ENCODE measurements at regions not wholly inside any gene's neighbourhood (a gene's known extent, or its start where the extent isn't known, plus 50 kb on each side); places are given as distances from the start of the nearest gene placed in this dataset.

GRCh38 chr18:56065086-56065485 is 477.1 kb upstream of the TCF4 start:
- H2BK120ac ChIP-seq (replicated peaks; ENCODE audit: low read depth, low read length), result no peak overlapping the region
- H3K79me1 ChIP-seq (ENCODE audit: low read depth, low read length), result no peaks in the 10 kb centered on the region
- no peak overlapping the region for H3K4me3 ChIP-seq (ENCODE audit: extremely low read depth in 1 of 4, insufficient read depth in 2 of 4, low read depth in 3 of 4, low read length in 4 of 4)
- no peak overlapping the region for H4K8ac ChIP-seq (ENCODE audit: extremely low read depth, insufficient read depth, low read length)
- WGBS, 2 experiments (ENCODE audit: extremely low coverage in 1 of 2, insufficient coverage in 1 of 2, insufficient read length in 1 of 2, insufficient replicate concordance in 2 of 2, low coverage in 1 of 2, low lambda C conversion rate in 2 of 2, missing lambda C conversion rate in 1 of 2), result 65% methylated on average over 3 of the region's 3 CpGs; no CpG with 5 or more reads in 1 of the 2 experiments
- H3K18ac ChIP-seq (ENCODE audit: extremely low read depth, low read length), result no peak overlapping the region
- H3K4me2 ChIP-seq (ENCODE audit: insufficient read depth in 1 of 2, low read depth in 2 of 2, low read length in 2 of 2), result no peak overlapping the region
- DNase-seq (ENCODE audit: low read depth in 1 of 2, low spot score in 2 of 2) (no peak), FAIRE-seq (no peak)
- no peaks in the 10 kb centered on the region for H3K9me3 ChIP-seq (ENCODE audit: insufficient read depth in 2 of 2, low read depth in 1 of 2, low read length in 1 of 2)
- no peak overlapping the region for H4K5ac ChIP-seq (ENCODE audit: insufficient read length, low read depth, low read length)
- H3K4me1 ChIP-seq (replicated peaks in 1 of 4; ENCODE audit: control insufficient read depth in 3 of 4, insufficient read depth in 4 of 4, low read length in 3 of 4), result peaks cover 0 to 16% (median 1%) of the 10 kb centered on the region in 4 experiments; a peak in 2 of 7 replicates
- no peak overlapping the region for H3K9ac ChIP-seq (replicated peaks in 1 of 4; ENCODE audit: extremely low read depth in 1 of 4, low read depth in 3 of 4, low read length in 3 of 4)
- no peak overlapping the region for H3K14ac ChIP-seq (ENCODE audit: insufficient read length)
- no peak overlapping the region for H2BK5ac ChIP-seq (ENCODE audit: low read depth, low read length)
- no peak overlapping the region for H3K56ac ChIP-seq (replicated peaks; ENCODE audit: insufficient read length, low read depth, low read length)
- no peak overlapping the region for H3K4ac ChIP-seq (replicated peaks; ENCODE audit: insufficient read length, low read depth, low read length)
- TF ChIP-seq TEAD4 (IDR thresholded peaks at IDR 0.05; ENCODE audit: low read depth, low read length) (no peak), SRF (IDR thresholded peaks at IDR 0.05; ENCODE audit: low read depth, low read length) (no peak), CBX8 (IDR thresholded peaks at IDR 0.05; ENCODE audit: borderline replicate concordance, low read depth, low read length) (no peak), BCL11A (IDR thresholded peaks at IDR 0.05; ENCODE audit: low read depth in 2 of 2, low read length in 2 of 2) (no peak), POLR2AphosphoS5 (IDR thresholded peaks at IDR 0.05; ENCODE audit: low read depth, low read length) (no peak), JUN (IDR thresholded peaks at IDR 0.05; ENCODE audit: low read depth, low read length) (no peak), RNF2 (IDR thresholded peaks at IDR 0.05; ENCODE audit: borderline replicate concordance, low read depth, low read length, missing control alignments, poor library complexity, severe bottlenecking) (no peak), CBX5 (IDR thresholded peaks at IDR 0.05; ENCODE audit: low read depth, low read length) (no peak), POLR2A (IDR thresholded peaks at IDR 0.05; ENCODE audit: control extremely low read depth in 1 of 2, low read depth in 2 of 2, low read length in 2 of 2) (no peak)
- H2AFZ ChIP-seq (ENCODE audit: low read length), result no peak overlapping the region
- no peak overlapping the region for H3K23ac ChIP-seq (ENCODE audit: insufficient read length)
- no peak overlapping the region for H2BK12ac ChIP-seq (ENCODE audit: low read depth, low read length)
- no peaks in the 10 kb centered on the region for H4K20me1 ChIP-seq (replicated peaks in 1 of 2; ENCODE audit: control insufficient read depth in 1 of 2, insufficient read depth in 2 of 2, low read length in 2 of 2)
- no peaks in the 10 kb centered on the region for H3K79me2 ChIP-seq (ENCODE audit: control insufficient read depth in 1 of 2, insufficient read depth in 2 of 2, low read length in 2 of 2)
- no peak overlapping the region for H3K27ac ChIP-seq (ENCODE audit: low read depth, low read length)
- no peaks in the 10 kb centered on the region for H3K23me2 ChIP-seq (ENCODE audit: low read depth, low read length)
- no peak overlapping the region for H4K91ac ChIP-seq (replicated peaks; ENCODE audit: insufficient read length, low read length)
- H3K27me3 ChIP-seq (replicated peaks in 1 of 4; ENCODE audit: control insufficient read depth in 3 of 4, extremely low read depth in 1 of 4, insufficient read depth in 3 of 4, low read length in 3 of 4), result no peaks in the 10 kb centered on the region
- H2AK5ac ChIP-seq (ENCODE audit: low read depth, low read length), result no peak overlapping the region
- H3K36me3 ChIP-seq (ENCODE audit: control insufficient read depth in 2 of 4, insufficient read depth in 4 of 4, low read length in 3 of 4), result no peaks in the 10 kb centered on the region
- H2BK20ac ChIP-seq (ENCODE audit: low read length), result no peak overlapping the region
- H2BK15ac ChIP-seq (ENCODE audit: low read length), result no peak overlapping the region
- ChIA-PET CTCF (ENCODE audit: partially characterized antibody) (interaction anchor here (1.9 kb wide), 1 partner anchor 18 kb away, joined by 5 read pairs; no protein-coding TSS in a partner anchor), POLR2A (ENCODE audit: partially characterized antibody) (no interaction called here)

Measured in H1 (cell line).